HG03575 (cell line): ENCODE measurements at regions not wholly inside any gene's neighbourhood (a gene's known extent, or its start where the extent isn't known, plus 50 kb on each side); places are given as distances from the start of the nearest gene placed in this dataset.
"Not testable (repeated sequence)": the region's sequence is repeated elsewhere in the genome, so short reads cannot be mapped to it uniquely, and the experiment has no call there.

Experiments used
- ATAC-seq: cut with Tn5 transposase; IDR thresholded peaks from one replicate; pipeline ENCODE4 v1.9.1; 2021; ENCODE audit not compliant: unreplicated experiment, insufficient number of reproducible peaks, low FRiP score; ENCODE audit errors: extremely low read depth

GRCh38 chr3:159669766-159670165 is 318.9 kb upstream of the IL12A start:
- no peak for ATAC-seq

- no peak for ATAC-seq
Measured at GRCh38 chr3:159672728-159673688, 315.6 kb upstream of the IL12A start.

GRCh38 chr3:159674583-159674982 is 314.1 kb upstream of the IL12A start:
- no peak for ATAC-seq

- no peak for ATAC-seq
Measured at GRCh38 chr3:159675285-159675684, 313.4 kb upstream of the IL12A start.

GRCh38 chr3:159679900-159680299 is 308.7 kb upstream of the IL12A start:
- no peak for ATAC-seq

GRCh38 chr3:159681717-159682116 is 306.9 kb upstream of the IL12A start:
- not testable (repeated sequence) for ATAC-seq

DNA sequence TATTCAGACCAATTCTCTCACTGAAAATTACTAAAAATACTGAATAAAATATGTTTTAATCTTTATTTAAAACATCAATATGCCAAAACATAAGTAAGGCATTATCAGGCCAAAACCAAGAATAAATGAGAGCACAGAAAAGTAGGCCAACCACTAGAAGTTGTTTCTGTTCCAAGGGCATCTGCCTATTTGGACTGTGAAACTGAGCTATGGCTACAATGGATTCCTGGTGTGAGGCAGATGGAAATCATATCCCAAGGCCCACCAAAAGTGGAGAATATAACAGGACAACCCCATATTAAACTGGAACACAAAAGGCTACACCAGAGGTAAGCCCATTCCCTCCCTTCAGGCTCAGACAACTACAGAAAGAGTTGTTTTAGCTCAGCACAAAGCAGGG is 302.8 kb upstream of the IL12A start:
- no peak for ATAC-seq

DNA sequence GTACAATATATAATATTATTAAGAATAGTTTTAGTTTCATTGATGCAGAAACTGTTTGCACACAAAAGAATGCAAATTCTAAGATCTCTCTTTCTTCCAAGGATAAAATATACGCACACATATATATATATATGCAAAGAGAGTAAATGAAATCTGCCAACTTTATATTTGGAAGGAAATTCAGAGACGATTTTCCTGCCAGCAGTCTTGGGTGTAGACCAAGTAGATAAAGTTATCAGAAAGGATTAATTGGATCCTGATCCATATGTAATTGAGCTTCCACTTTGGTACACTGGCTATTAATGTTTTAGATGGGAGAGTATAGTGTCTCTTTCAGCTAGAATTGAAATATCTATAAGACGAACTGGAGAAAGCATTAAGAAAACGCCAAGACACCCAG is 295.4 kb upstream of the IL12A start:
- no peak for ATAC-seq

DNA sequence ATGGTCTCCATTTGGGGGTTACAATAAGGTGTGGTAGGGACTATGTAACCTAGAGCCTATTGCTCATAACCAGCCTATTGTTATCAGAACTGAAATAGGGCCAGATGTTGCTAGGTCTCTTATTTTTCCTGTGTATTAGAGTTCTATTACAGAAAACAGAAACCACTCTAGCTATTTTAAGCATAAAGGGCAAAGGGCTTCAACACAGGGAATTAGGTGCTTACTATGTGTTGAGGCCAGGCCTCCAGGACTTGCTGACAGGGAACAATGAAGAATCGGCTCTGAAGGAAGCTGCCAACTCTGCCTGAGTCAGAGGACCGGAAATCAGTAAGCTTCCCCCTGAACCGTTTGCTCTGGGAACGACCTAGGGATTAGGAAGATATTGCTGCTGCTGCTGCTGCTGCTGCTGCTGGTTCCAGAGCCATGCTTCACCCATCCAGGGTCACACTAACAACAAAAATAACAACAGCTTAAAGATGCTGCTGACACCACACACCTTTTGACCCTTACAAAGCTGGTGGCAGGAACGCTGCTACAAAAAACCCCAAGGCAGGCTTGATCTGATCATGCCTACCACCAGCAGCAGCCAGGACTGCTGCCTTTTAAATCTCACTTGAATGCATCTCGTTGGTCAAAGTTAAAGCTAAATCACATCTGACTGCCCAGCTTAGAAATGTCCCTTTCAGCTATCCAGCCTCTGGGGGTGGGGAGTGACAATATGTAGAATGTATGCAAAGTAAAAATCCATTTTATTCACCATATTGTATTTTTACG is 276.9 kb upstream of the IL12A start:
- ATAC-seq: no peak

- ATAC-seq: no peak
Measured at GRCh38 chr3:159721324-159721723, 267.3 kb upstream of the IL12A start.

DNA sequence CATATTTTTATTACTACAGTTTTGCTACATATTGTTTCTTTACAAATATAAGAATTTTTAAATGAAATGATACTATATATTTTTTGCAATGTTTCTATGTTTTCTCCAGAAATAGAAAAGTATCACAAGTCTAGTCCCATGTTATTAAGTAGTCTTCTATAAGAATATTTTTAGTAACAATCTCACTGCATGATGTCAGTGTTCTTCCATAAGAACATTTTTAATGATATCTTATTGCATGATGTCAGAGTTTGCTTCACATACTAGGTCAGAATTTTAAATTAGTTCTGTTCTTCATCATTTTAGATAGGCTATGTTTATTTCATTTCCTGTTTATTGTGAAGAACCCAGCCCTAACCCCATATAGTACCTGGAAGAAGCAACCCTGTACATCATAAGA is 265.3 kb upstream of the IL12A start:
- ATAC-seq: no peak

- ATAC-seq: no peak
Measured at GRCh38 chr3:159724627-159725026, 264.0 kb upstream of the IL12A start.

GRCh38 chr3:159726231-159726964 is 262.2 kb upstream of the IL12A start:
- ATAC-seq: no peak

GRCh38 chr3:159727506-159727905 is 261.1 kb upstream of the IL12A start:
- ATAC-seq: no peak

- no peak for ATAC-seq
Measured at GRCh38 chr3:159731254-159731653, 257.4 kb upstream of the IL12A start.

DNA sequence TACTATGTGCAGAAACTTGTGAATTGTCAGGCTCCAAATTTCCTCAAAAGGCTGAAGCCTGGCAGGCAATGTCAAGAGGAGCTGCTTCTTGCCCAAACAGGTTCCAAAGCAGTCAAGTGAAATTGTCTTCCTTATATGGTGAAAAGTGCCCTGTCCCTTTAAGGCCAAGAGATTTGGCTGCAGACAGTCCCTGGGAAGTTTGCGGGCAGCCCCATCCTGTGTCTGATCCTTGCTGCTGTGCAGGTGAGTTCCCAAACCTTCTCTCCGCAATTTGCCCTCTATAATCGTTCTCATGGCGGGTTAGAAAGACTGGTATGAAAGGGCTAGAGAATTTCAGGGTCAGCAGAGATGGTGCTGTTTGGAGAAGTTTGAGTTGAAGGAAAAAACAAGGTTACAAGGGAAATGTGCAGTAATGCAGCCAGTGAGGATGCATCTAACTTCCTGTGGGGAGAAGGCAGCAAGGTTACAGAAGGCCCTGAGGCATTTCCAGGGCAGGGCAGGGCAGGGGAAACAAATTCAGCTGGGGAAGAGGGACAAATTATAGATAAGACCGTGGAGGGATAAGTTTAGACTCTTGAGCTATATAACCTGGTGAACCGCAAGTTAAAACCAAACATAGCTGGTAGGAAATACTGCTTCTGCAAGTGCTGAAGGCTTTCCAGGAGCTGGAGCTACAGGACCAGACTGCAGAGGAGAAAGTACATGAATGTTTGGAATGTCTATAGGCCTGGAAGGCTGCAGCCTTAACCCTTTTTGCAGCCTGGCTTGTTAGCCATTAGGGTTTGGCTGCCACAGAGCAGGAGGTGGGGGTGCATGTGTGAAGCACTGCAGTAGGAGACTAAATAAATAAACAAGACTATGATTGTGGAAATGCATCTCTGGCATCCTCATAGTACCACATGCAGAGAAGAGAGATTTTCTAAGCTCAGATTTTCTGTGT is 256.2 kb upstream of the IL12A start:
- no peak for ATAC-seq

DNA sequence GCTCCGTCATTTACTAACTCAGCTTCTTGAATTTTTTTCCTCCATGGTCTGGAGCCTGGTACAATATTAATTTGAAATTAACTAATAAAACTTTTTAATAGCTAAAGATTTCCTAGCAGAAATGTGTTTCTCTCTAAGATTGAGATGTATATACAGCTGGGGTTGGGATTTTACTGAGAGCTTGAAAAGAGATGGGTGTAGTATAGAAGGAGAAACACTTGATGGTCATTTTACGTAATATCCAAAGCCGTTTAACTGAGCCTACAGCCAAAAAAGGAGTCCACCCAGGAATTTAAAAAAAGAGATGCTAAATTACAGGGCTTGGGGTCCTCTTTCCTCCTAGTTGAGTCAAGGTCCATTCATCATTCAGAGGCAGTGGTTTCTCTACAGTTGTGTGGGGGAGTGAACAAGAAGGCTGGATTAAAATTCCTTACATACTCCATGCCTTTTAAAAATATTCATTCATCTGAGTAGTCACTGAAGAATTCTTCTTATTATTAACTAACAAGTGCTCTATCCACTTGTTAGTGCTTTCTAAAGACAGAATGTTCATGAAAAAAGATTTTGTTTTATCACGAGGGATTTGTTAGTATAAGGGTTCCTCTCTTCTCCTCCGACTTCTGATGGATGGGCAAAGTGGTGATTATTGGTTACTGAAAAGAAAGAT is 255.3 kb upstream of the IL12A start:
- ATAC-seq: no peak

- no peak for ATAC-seq
Measured at GRCh38 chr3:159734681-159735080, 254.0 kb upstream of the IL12A start.
